Heart left ventricle (tissue), 16 donors: ENCODE measurements at regions not wholly inside any gene's neighbourhood (a gene's known extent, or its start where the extent isn't known, plus 50 kb on each side); places are given as distances from the start of the nearest gene placed in this dataset.

Source experiments
- ATAC-seq, 4 donors: fragments of 200-7000 bp; cut with Tn5 transposase; one replicate each; pipeline ENCODE4 v1.9.1; 2020 to 2022; ENCODE audit warnings: moderate library complexity in 4 of 4, mild to moderate bottlenecking in 3 of 4, moderate number of reproducible peaks in 1 of 4
- DNase-seq, 5 donors: peaks; one replicate each; pipeline ENCODE4 v3.0.0-alpha.2; 2020
- H3K27ac ChIP-seq, 12 donors: fragments of 200-600 bp; sonication (generic) in 4 of 12; one replicate each; pipeline versions ENCODE4 v1.5.0 to v1.8.0; 2016 to 2022; ENCODE audit warnings: mild to moderate bottlenecking in 2 of 12
- H3K27me3 ChIP-seq, 9 donors: fragments of 200-600 bp; sonication (generic) in 2 of 9; one replicate each; pipeline versions ENCODE4 v1.5.1 to v1.8.0; 2016 to 2022; ENCODE audit warnings: mild to moderate bottlenecking in 3 of 9
- H3K36me3 ChIP-seq, 9 donors: fragments of 200-600 bp; sonication (generic) in 2 of 9; one replicate each; pipeline versions ENCODE4 v1.5.0 to v1.8.0; 2018 to 2022; ENCODE audit warnings: mild to moderate bottlenecking in 2 of 9
- H3K4me1 ChIP-seq, 12 donors: fragments of 200-600 bp; sonication (generic) in 4 of 12; one replicate each; pipeline versions ENCODE4 v1.5.0 to v1.8.0; 2016 to 2022; ENCODE audit warnings: mild to moderate bottlenecking in 3 of 12
- H3K4me3 ChIP-seq, 12 donors: fragments of 200-600 bp; sonication (generic) in 4 of 12; one replicate each; pipeline versions ENCODE4 v1.5.0 to v1.8.0; 2017 to 2022; ENCODE audit warnings: mild to moderate bottlenecking in 9 of 12, moderate library complexity in 4 of 12
- H3K9me3 ChIP-seq, 12 donors: fragments of 200-600 bp; sonication (generic) in 4 of 12; one replicate each; pipeline versions ENCODE4 v1.5.0 to v1.8.0; 2016 to 2022; ENCODE audit warnings: mild to moderate bottlenecking in 1 of 12
- CTCF ChIP-seq, 12 donors: fragments of 200-600 bp; sonication (generic) in 4 of 12; IDR thresholded peaks; one replicate each; pipeline versions ENCODE4 v1.5.0 to v1.8.0; 2018 to 2022; ENCODE audit warnings: antibody characterized with exemption in 12 of 12, mild to moderate bottlenecking in 5 of 12
- POLR2A ChIP-seq, 2 donors: fragments of 450-650 bp; IDR thresholded peaks; one replicate each; pipeline ENCODE4 v1.6.1; 2017; ENCODE audit warnings: antibody characterized with exemption in 2 of 2, mild to moderate bottlenecking in 2 of 2, moderate library complexity in 2 of 2
- WGBS, 4 donors: extraction: QIAGEN DNeasy Blood & Tissue Kit in 2 of 4; methylation state at CpG; one replicate each; pipeline versions ENCODE4 v1.1.5 to v1.1.7; 2013 to 2018; 5-methylcytosine and 5-hydroxymethylcytosine counted together
- intact Hi-C, 10 donors: fragments of 100-400 bp; cut with DNase I; formaldehyde crosslinking; loops; one replicate each; pipeline versions ENCODE4 v1.11.1 to v1.14.2; 2022
- donor health status: ischemic (EF 13 %, LVEDD 7.1; RV severe dilation, severe dysfunction).
- donor health status: healthy with polysubstance abuse.
- donor health status: DM: no; HTN: yes; CAD: no.
- donor health status: DM: no; HTN: no; CAD: no.
- donor health status: ischemic (EF 25% LVEDD 6.9; RV normal size, moderate dysfunction).
- donor health status: ischemic (EF 25% LVEDD 5.7; RV mildly dilated, moderate dysfunction).
- donor health status: healthy.
- donor health status: DM: yes; HTN: yes; CAD: no.
- donor health status: ischemic (EF 35%, LVEDD 5.7; RV mildly dilated, moderate dysfunction).
- donor health status: nonischemic (EF 11% LVEDD 7.7; RV severe dilation, severe dysfunction).
- donor health status: DM: yes; HTN: yes; CAD: no.
- donor health status: PGD.
- donor health status: ischemic (EF 29% LVEDD 5.4; RV normal size, mild dysfunction).
- donor health status: nonischemic (EF 23%, LVEDD 6.1; RV moderate dilation, normal function).

DNA sequence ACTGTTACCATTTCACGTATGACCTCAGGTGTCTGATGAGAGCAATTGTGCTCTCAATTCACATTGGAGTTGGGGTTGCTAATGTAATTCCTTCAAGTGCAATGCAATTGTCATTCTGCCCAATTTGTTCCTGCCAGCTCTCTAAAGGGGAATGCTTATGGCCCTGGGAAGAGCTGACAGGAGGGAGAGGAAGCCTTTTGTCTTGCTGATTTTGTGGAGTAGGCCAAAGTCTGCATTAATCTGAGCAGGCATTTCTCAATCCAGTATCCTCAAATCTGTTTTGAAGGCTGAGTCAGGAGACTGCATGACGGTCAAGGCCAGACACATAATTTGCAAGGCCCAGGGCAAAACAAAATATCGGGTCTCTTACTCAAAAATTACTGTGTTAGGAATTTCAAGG, 326.4 kb upstream of the SPHKAP start:
- Histone ChIP-seq H3K27ac (no peak overlapping the region), H3K4me3 (no peak overlapping the region), H3K36me3 (no peaks in the 10 kb centered on the region), H3K27me3 (no peaks in the 10 kb centered on the region), H3K9me3 (no peaks in the 10 kb centered on the region), H3K4me1 (peaks cover 0 to 7% (median 1%) of the 10 kb centered on the region in 12 donors)
- TF ChIP-seq CTCF (IDR thresholded peaks at IDR 0.05): no peak
- no peak for TF ChIP-seq POLR2A (IDR thresholded peaks at IDR 0.05)
- DNase-seq: no peak
- peak in 1 of 4 donors; percentile 33 for ATAC-seq
- intact Hi-C loops: no loop called here
- 40 to 43% (median 42%) methylated on average over 3 of the region's 3 CpGs for WGBS, 4 donors

GRCh38 chr2:228507231-228507824, 325.8 kb upstream of the SPHKAP start:
- no peaks in the 10 kb centered on the region for H3K9me3 ChIP-seq
- DNase-seq: no peak
- H3K36me3 ChIP-seq: no peaks in the 10 kb centered on the region
- 36 to 54% (median 41%) methylated on average over 6 of the region's 6 CpGs for WGBS, 4 donors
- no peaks in the 10 kb centered on the region for H3K27me3 ChIP-seq
- H3K4me3 ChIP-seq: no peak overlapping the region
- peaks cover 0 to 7% (median 1%) of the 10 kb centered on the region in 12 donors for H3K4me1 ChIP-seq
- no peak for TF ChIP-seq POLR2A (IDR thresholded peaks at IDR 0.05)
- TF ChIP-seq CTCF (IDR thresholded peaks at IDR 0.05): no peak
- intact Hi-C loops: no loop called here
- H3K27ac ChIP-seq: no peak overlapping the region
- no peak for ATAC-seq

DNA sequence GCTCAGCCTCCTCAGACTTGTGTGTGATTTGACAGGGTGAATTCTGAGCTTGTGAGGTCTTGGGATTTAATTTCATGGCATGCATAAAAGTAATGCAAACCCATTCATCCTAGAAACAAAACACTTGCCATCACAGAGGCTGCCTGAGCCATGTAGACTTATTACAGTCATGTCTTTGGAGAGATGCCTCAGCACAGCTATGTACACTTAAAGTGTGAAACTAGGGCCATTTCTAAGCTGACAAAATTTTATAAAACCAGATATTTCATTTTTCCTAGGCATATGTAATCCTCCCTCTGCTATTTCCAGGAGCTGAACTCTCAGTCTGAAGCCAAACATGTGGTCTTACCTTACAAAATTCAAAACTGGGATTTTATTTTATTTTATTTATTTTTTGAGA, 322.2 kb upstream of the SPHKAP start:
- Histone ChIP-seq H3K27ac (no peak overlapping the region), H3K36me3 (no peaks in the 10 kb centered on the region), H3K4me1 (peaks cover 0 to 7% (median 1%) of the 10 kb centered on the region in 12 donors), H3K27me3 (no peaks in the 10 kb centered on the region), H3K9me3 (no peaks in the 10 kb centered on the region), H3K4me3 (no peak overlapping the region)
- TF ChIP-seq CTCF (IDR thresholded peaks at IDR 0.05) (no peak), POLR2A (IDR thresholded peaks at IDR 0.05) (no peak)
- DNase-seq (no peak), ATAC-seq (no peak)
- intact Hi-C loops: no loop called here

GRCh38 chr2:228493852-228494251, 312.4 kb upstream of the SPHKAP start:
- H3K4me1 ChIP-seq: no peaks in the 10 kb centered on the region
- DNase-seq: no peak
- WGBS, 4 donors: 86 to 95% (median 91%) methylated on average over 3 of the region's 3 CpGs
- H3K9me3 ChIP-seq: no peaks in the 10 kb centered on the region
- H3K36me3 ChIP-seq: no peaks in the 10 kb centered on the region
- TF ChIP-seq POLR2A (IDR thresholded peaks at IDR 0.05): no peak
- no peak for TF ChIP-seq CTCF (IDR thresholded peaks at IDR 0.05)
- no peak overlapping the region for H3K27ac ChIP-seq
- no peaks in the 10 kb centered on the region for H3K27me3 ChIP-seq
- no peak for ATAC-seq
- intact Hi-C loops: no loop called here
- no peak overlapping the region for H3K4me3 ChIP-seq
